GM12878 (cell line): ENCODE measurements at regions not wholly inside any gene's neighbourhood (a gene's known extent, or its start where the extent isn't known, plus 50 kb on each side); places are given as distances from the start of the nearest gene placed in this dataset.

Source experiments
- ATAC-seq: fragments of 200-7000 bp; cut with Tn5 transposase; 3 replicates; pipeline ENCODE4 v1.9.1; 2020; ENCODE audit warnings: mild to moderate bottlenecking, moderate library complexity
- BruUV-seq: library from RNA; stranded (reverse); fragments of 400-500 nt; replicated peaks from 2 replicates; lab custom pipeline; 2021; lab: Mats Ljungman, UMichigan
- CTCF ChIA-PET: fragments of 300-600 bp; sonication (Branson Sonifier 250); formaldehyde crosslinking; extraction: SDS; loops from one replicate; lab custom pipeline; 2021; ENCODE audit warnings: inconsistent platforms; lab: Yijun Ruan, JAX
- POLR2A ChIA-PET: fragments of 350-600 bp; formaldehyde crosslinking; extraction: SDS; loops from one replicate; lab custom pipeline; 2021; ENCODE audit warnings: inconsistent platforms; lab: Charles Lee
- RAD21 ChIA-PET: fragments of 300-600 bp; sonication (Branson Sonifier 250); formaldehyde crosslinking; loops from one replicate; lab custom pipeline; 2023; ENCODE audit warnings: antibody characterized with exemption; ENCODE audit not compliant: unreplicated experiment; lab: Charles Lee
- SMC1A ChIA-PET: fragments of 300-600 bp; sonication (Branson Sonifier 250); formaldehyde crosslinking; loops from one replicate; lab custom pipeline; 2023; ENCODE audit not compliant: unreplicated experiment, uncharacterized antibody; lab: Charles Lee
- DNase-seq: peaks from one replicate; pipeline ENCODE4 v3.0.0-alpha.2; 2011; ENCODE audit warnings: low read depth, low spot score
- FAIRE-seq: peaks from 3 replicates; lab custom pipeline; 2011; peaks lifted over from hg19 to GRCh38; lab: Jason Lieb, UNC
- H2AFZ ChIP-seq: 2 replicates; pipeline ENCODE4 v1.6.0; 2011; ENCODE audit warnings: low read depth, low read length, control low read depth; ENCODE audit not compliant: control insufficient read depth
- H3K27ac ChIP-seq: 2 replicates; pipeline ENCODE4 v1.5.1; 2011; ENCODE audit warnings: control low read depth; ENCODE audit not compliant: control insufficient read depth, insufficient read depth
- H3K27me3 ChIP-seq, 2 experiments: replicated peaks in 1 of 2; 2 replicates each; pipeline versions ENCODE4 v1.6.0 to v1.6.1; 2011; ENCODE audit warnings: low read length in 1 of 2; ENCODE audit not compliant: control insufficient read depth in 2 of 2, insufficient read depth in 2 of 2
- H3K36me3 ChIP-seq, 2 experiments: 2 replicates each; pipeline ENCODE4 v1.5.1; 2011; ENCODE audit warnings: low read length in 1 of 2; ENCODE audit not compliant: control insufficient read depth in 2 of 2, insufficient read depth in 2 of 2
- H3K4me1 ChIP-seq: 2 replicates; pipeline ENCODE4 v1.6.1; 2011; ENCODE audit warnings: mild to moderate bottlenecking, low read length, moderate library complexity, mixed read lengths; ENCODE audit not compliant: control insufficient read depth, insufficient read depth
- H3K4me2 ChIP-seq: 2 replicates; pipeline ENCODE4 v1.6.0; 2011; ENCODE audit warnings: control low read depth; ENCODE audit not compliant: control insufficient read depth, insufficient read depth
- H3K4me3 ChIP-seq: fragments of 200-600 bp; sonication (generic); 2 replicates; pipeline ENCODE4 v1.5.1; 2016
- H3K79me2 ChIP-seq: 2 replicates; pipeline ENCODE4 v1.6.0; 2011; ENCODE audit warnings: low read length; ENCODE audit not compliant: control insufficient read depth, insufficient read depth
- H3K9ac ChIP-seq: 2 replicates; pipeline ENCODE4 v1.8.0; 2011; ENCODE audit warnings: low read length, control low read depth, mixed read lengths; ENCODE audit not compliant: control insufficient read depth, insufficient read depth
- H3K9me3 ChIP-seq: replicated peaks from 3 replicates; pipeline ENCODE4 v1.5.1; 2011; ENCODE audit warnings: mild to moderate bottlenecking, low read length; ENCODE audit not compliant: control insufficient read depth, insufficient read depth
- H4K20me1 ChIP-seq: 2 replicates; pipeline ENCODE4 v1.6.0; 2011; ENCODE audit not compliant: control insufficient read depth, insufficient read depth
- BMI1 ChIP-seq: fragments of 450-650 bp; IDR thresholded peaks from 2 replicates; pipeline ENCODE4 v1.6.1; 2016; ENCODE audit warnings: mild to moderate bottlenecking, moderate library complexity, borderline replicate concordance
- CHD4 ChIP-seq: fragments of 200-600 bp; sonication (generic); IDR thresholded peaks from 2 replicates; pipeline ENCODE4 v1.6.1; 2016; ENCODE audit warnings: mild to moderate bottlenecking
- CREB1 ChIP-seq: IDR thresholded peaks from 2 replicates; pipeline ENCODE4 v1.6.1; 2012; ENCODE audit warnings: low read depth, mild to moderate bottlenecking, inconsistent platforms
- IRF3 ChIP-seq: fragments of 450-650 bp; IDR thresholded peaks from 2 replicates; pipeline ENCODE4 v1.6.1; 2014; ENCODE audit warnings: mild to moderate bottlenecking
- MEF2A ChIP-seq: IDR thresholded peaks from 2 replicates; pipeline ENCODE4 v1.6.1; 2011; ENCODE audit warnings: low read depth, mild to moderate bottlenecking, low read length, moderate library complexity; ENCODE audit not compliant: insufficient read depth
- NBN ChIP-seq: fragments of 450-650 bp; IDR thresholded peaks from 2 replicates; pipeline ENCODE4 v1.6.1; 2016
- NR2C2 ChIP-seq: IDR thresholded peaks from 2 replicates; pipeline ENCODE4 v1.6.1; 2011; ENCODE audit warnings: borderline replicate concordance, low read depth; ENCODE audit not compliant: control insufficient read depth, insufficient read length
- PBX3 ChIP-seq: IDR thresholded peaks from 2 replicates; pipeline ENCODE4 v1.6.1; 2011; ENCODE audit warnings: mild to moderate bottlenecking, low read depth, low read length, moderate library complexity; ENCODE audit not compliant: insufficient replicate concordance
- POU2F2 ChIP-seq: IDR thresholded peaks from 3 replicates; pipeline ENCODE4 v1.6.1; 2011; ENCODE audit warnings: low read depth, mild to moderate bottlenecking, low read length, borderline replicate concordance
- RAD21 ChIP-seq: IDR thresholded peaks from 2 replicates; pipeline ENCODE4 v1.6.1; 2011; ENCODE audit warnings: mild to moderate bottlenecking, low read depth, low read length, moderate library complexity; ENCODE audit not compliant: insufficient read depth
- RB1 ChIP-seq: fragments of 450-650 bp; formaldehyde crosslinking; IDR thresholded peaks from 2 replicates; pipeline ENCODE4 v1.6.1; 2017; ENCODE audit warnings: mild to moderate bottlenecking, borderline replicate concordance
- RELB ChIP-seq: fragments of 450-650 bp; IDR thresholded peaks from 2 replicates; pipeline ENCODE4 v1.6.1; 2017; ENCODE audit warnings: low read depth, mild to moderate bottlenecking, moderate library complexity
- SMARCA5 ChIP-seq: fragments of 450-650 bp; IDR thresholded peaks from 2 replicates; pipeline ENCODE4 v1.6.1; 2017; ENCODE audit warnings: mild to moderate bottlenecking
- SREBF1 ChIP-seq: IDR thresholded peaks from 2 replicates; pipeline ENCODE4 v1.6.1; 2012; ENCODE audit warnings: mild to moderate bottlenecking, low read length
- ZBTB11 ChIP-seq: fragments of 450-650 bp; formaldehyde crosslinking; IDR thresholded peaks from 2 replicates; pipeline ENCODE4 v1.5.0; 2022; ENCODE audit warnings: mild to moderate bottlenecking, missing genetic modification characterization
- ZBTB33 ChIP-seq: fragments of 450-650 bp; IDR thresholded peaks from 2 replicates; pipeline ENCODE4 v1.6.1; 2017; ENCODE audit warnings: mild to moderate bottlenecking
- WGBS: methylation state at CpG from one replicate; pipeline ENCODE4 v1.1.6; 2016; ENCODE audit warnings: low lambda C conversion rate; ENCODE audit not compliant: insufficient replicate concordance, insufficient coverage; ENCODE audit errors: missing lambda C conversion rate; 5-methylcytosine and 5-hydroxymethylcytosine counted together
- in situ Hi-C: fragments of 300-500 bp; cut with MboI; formaldehyde crosslinking; loops from 9 replicates; pipeline ENCODE4 v1.14.3; 2018; ENCODE audit warnings: mixed read lengths
- intact Hi-C: fragments of 100-400 bp; cut with micrococcal nuclease; formaldehyde crosslinking; loops from one replicate; pipeline ENCODE4 v1.14.2; 2022; ENCODE audit not compliant: unreplicated experiment

- FAIRE-seq (no peak), DNase-seq (no peak), ATAC-seq (no peak)
- Histone ChIP-seq H3K27me3 (no peaks in the 10 kb centered on the region), H3K4me3 (no peak overlapping the region), H3K9ac (no peak overlapping the region), H2AFZ (no peak overlapping the region), H3K4me2 (no peak overlapping the region), H4K20me1 (no peaks in the 10 kb centered on the region), H3K79me2 (no peaks in the 10 kb centered on the region), H3K9me3 (no peaks in the 10 kb centered on the region; the same call in 2 of the 3 replicates), H3K27ac (no peak overlapping the region), H3K36me3 (no peaks in the 10 kb centered on the region), H3K4me1 (no peaks in the 10 kb centered on the region)
- intact Hi-C loops (no loop called here), in situ Hi-C loops (no loop called here)
- POLR2A ChIA-PET = no interaction called here
- BruUV-seq = no TSS peak
- RAD21 ChIA-PET = no interaction called here
- 1% methylated on average over 5 of the region's 5 CpGs for WGBS
- CTCF ChIA-PET = no interaction called here
- SMC1A ChIA-PET = no interaction called here
- no peak for TF ChIP-seq RB1
- no peak for TF ChIP-seq SREBF1
- TF ChIP-seq RAD21 = no peak
- TF ChIP-seq POU2F2 = no peak
- no peak for TF ChIP-seq RELB
- TF ChIP-seq CHD4 = no peak
- no peak for TF ChIP-seq IRF3
- TF ChIP-seq PBX3 = no peak
- no peak for TF ChIP-seq SMARCA5
- TF ChIP-seq MEF2A = no peak
- no peak for TF ChIP-seq NR2C2
- no peak for TF ChIP-seq BMI1
- no peak for TF ChIP-seq NBN
- TF ChIP-seq ZBTB11 (CRISPR knock-in tag) = no peak
- TF ChIP-seq ZBTB33 = no peak
- no peak for TF ChIP-seq CREB1
Observed at GRCh38 chr20:60177080-60177479, 218.9 kb downstream of the CDH26 start.
